Chondrocyte (in vitro differentiated cells): ENCODE measurements at regions not wholly inside any gene's neighbourhood (a gene's known extent, or its start where the extent isn't known, plus 50 kb on each side); places are given as distances from the start of the nearest gene placed in this dataset.

Source experiments
- DNase-seq: peaks from one replicate; pipeline ENCODE4 v3.0.0; 2021; ENCODE audit warnings: mixed read lengths, low spot score
- H3K27ac Mint-ChIP-seq: one replicate; pipeline ENCODE4 v1.8.0; 2021; ENCODE audit warnings: mild to moderate bottlenecking, moderate library complexity, mixed read lengths; ENCODE audit not compliant: unreplicated experiment
- H3K27me3 Mint-ChIP-seq: 2 replicates; pipeline ENCODE4 v1.8.0; 2021; ENCODE audit warnings: low read depth, mixed read lengths
- H3K36me3 Mint-ChIP-seq: 2 replicates; pipeline ENCODE4 v1.8.0; 2021; ENCODE audit warnings: low read depth, mixed read lengths
- H3K4me1 Mint-ChIP-seq: 2 replicates; pipeline ENCODE4 v1.8.0; 2021; ENCODE audit warnings: low read depth, mild to moderate bottlenecking, mixed read lengths
- H3K4me3 Mint-ChIP-seq: one replicate; pipeline ENCODE4 v1.8.0; 2021; ENCODE audit warnings: mild to moderate bottlenecking, moderate library complexity, mixed read lengths; ENCODE audit not compliant: unreplicated experiment
- H3K9me3 Mint-ChIP-seq: 2 replicates; pipeline ENCODE4 v1.8.0; 2021; ENCODE audit warnings: low read depth, mixed read lengths
- CTCF ChIP-seq: fragments of 200-600 bp; sonication (generic); IDR thresholded peaks from 2 replicates; pipeline ENCODE4 v1.5.0; 2021; ENCODE audit warnings: antibody characterized with exemption, mild to moderate bottlenecking, moderate library complexity

GRCh38 chr14:101404426-101405170 lies 156.7 kb upstream of the DIO3 start:
- Mint-ChIP-seq H3K27ac (no peak overlapping the region), H3K4me3 (no peak overlapping the region), H3K27me3 (peaks cover 14% of the 10 kb centered on the region), H3K4me1 (peaks cover 17% of the 10 kb centered on the region), H3K9me3 (no peaks in the 10 kb centered on the region), H3K36me3 (no peaks in the 10 kb centered on the region)
- no peak for TF ChIP-seq CTCF
- no peak for DNase-seq

- Mint-ChIP-seq H3K4me3 (no peak overlapping the region), H3K4me1 (peaks cover 17% of the 10 kb centered on the region), H3K27ac (no peak overlapping the region), H3K36me3 (no peaks in the 10 kb centered on the region), H3K9me3 (no peaks in the 10 kb centered on the region), H3K27me3 (peaks cover 13% of the 10 kb centered on the region)
- no peak for DNase-seq
- no peak for TF ChIP-seq CTCF
Observed at GRCh38 chr14:101405171-101405883, 156.0 kb upstream of the DIO3 start.

- DNase-seq = no peak
- Mint-ChIP-seq H3K9me3 (no peaks in the 10 kb centered on the region), H3K27me3 (peaks cover 6% of the 10 kb centered on the region), H3K4me1 (peaks cover 12% of the 10 kb centered on the region), H3K36me3 (no peaks in the 10 kb centered on the region), H3K27ac (no peak overlapping the region), H3K4me3 (no peak overlapping the region)
- no peak for TF ChIP-seq CTCF
Observed at GRCh38 chr14:101406921-101407320, 154.4 kb upstream of the DIO3 start.

GRCh38 chr14:101407328-101407727 lies 154.0 kb upstream of the DIO3 start:
- Mint-ChIP-seq H3K36me3 (no peaks in the 10 kb centered on the region), H3K27ac (no peak overlapping the region), H3K9me3 (no peaks in the 10 kb centered on the region), H3K4me3 (no peak overlapping the region), H3K27me3 (peaks cover 6% of the 10 kb centered on the region), H3K4me1 (peaks cover 12% of the 10 kb centered on the region)
- no peak for TF ChIP-seq CTCF
- no peak for DNase-seq

GRCh38 chr14:101408077-101408831 lies 153.0 kb upstream of the DIO3 start:
- H3K4me1 Mint-ChIP-seq = peaks cover 12% of the 10 kb centered on the region
- H3K36me3 Mint-ChIP-seq = no peaks in the 10 kb centered on the region
- DNase-seq = no peak
- H3K9me3 Mint-ChIP-seq = no peaks in the 10 kb centered on the region
- peaks cover 13% of the 10 kb centered on the region for H3K27me3 Mint-ChIP-seq
- no peak overlapping the region for H3K4me3 Mint-ChIP-seq
- peak overlapping the region; percentile 70 for H3K27ac Mint-ChIP-seq
- TF ChIP-seq CTCF = no peak
